Endothelial cell of umbilical vein (primary cell): ENCODE measurements at regions not wholly inside any gene's neighbourhood (a gene's known extent, or its start where the extent isn't known, plus 50 kb on each side); places are given as distances from the start of the nearest gene placed in this dataset.

ENCODE experiments used
- BruUV-seq: library from RNA; stranded (reverse); fragments of 400-500 nt; replicated peaks from 2 replicates; lab custom pipeline; 2021; lab: Mats Ljungman, UMichigan
- CTCF ChIA-PET: fragments of 300-600, 350-600 bp; sonication (Branson Sonifier 250); formaldehyde crosslinking; loops from one replicate; lab custom pipeline; 2021; ENCODE audit warnings: antibody characterized with exemption, inconsistent platforms; lab: Charles Lee
- POLR2A ChIA-PET: fragments of 300-600, 350-600 bp; sonication (Branson Sonifier 250); formaldehyde crosslinking; loops from one replicate; lab custom pipeline; 2021; ENCODE audit warnings: antibody characterized with exemption, inconsistent platforms; lab: Charles Lee
- DNase-seq: peaks from one replicate; pipeline ENCODE4 v3.0.0-alpha.2; 2011; ENCODE audit warnings: low read depth, low spot score
- FAIRE-seq: peaks from 2 replicates; lab custom pipeline; 2011; peaks lifted over from hg19 to GRCh38; lab: Jason Lieb, UNC
- H2AFZ ChIP-seq: 2 replicates; pipeline ENCODE4 v1.6.0; 2012; ENCODE audit warnings: low read depth, low read length, control low read depth, inconsistent platforms
- H3K27ac ChIP-seq: 2 replicates; pipeline ENCODE4 v1.5.1; 2011; ENCODE audit warnings: low read depth, mild to moderate bottlenecking, control low read depth, low read length, moderate library complexity; ENCODE audit not compliant: insufficient read depth
- H3K27me3 ChIP-seq, 2 experiments: 2 replicates each; pipeline versions ENCODE4 v1.6.0 to v1.6.1; 2011; ENCODE audit warnings: low read length in 2 of 2, mixed read lengths in 1 of 2; ENCODE audit not compliant: control insufficient read depth in 2 of 2, insufficient read depth in 2 of 2
- H3K36me3 ChIP-seq, 2 experiments: 2 replicates in 1 of 2; 3 replicates in 1 of 2; pipeline ENCODE4 v1.5.1; 2011; ENCODE audit warnings: low read length in 2 of 2, mild to moderate bottlenecking in 1 of 2, moderate library complexity in 1 of 2; ENCODE audit not compliant: control insufficient read depth in 2 of 2, insufficient read depth in 2 of 2; ENCODE audit errors: extremely low read depth in 1 of 2
- H3K4me1 ChIP-seq: 3 replicates; pipeline ENCODE4 v1.5.1; 2011; ENCODE audit warnings: mild to moderate bottlenecking, low read length; ENCODE audit not compliant: control insufficient read depth, insufficient read depth; ENCODE audit errors: extremely low read depth
- H3K4me2 ChIP-seq: 2 replicates; pipeline ENCODE4 v1.6.1; 2011; ENCODE audit warnings: low read length, control low read depth, mixed read lengths; ENCODE audit not compliant: insufficient read depth
- H3K4me3 ChIP-seq, 3 experiments: fragments of 200-600 bp in 1 of 3; sonication (generic), shearing (Covaris generic) in 1 of 3; replicated peaks in 1 of 3; 2 replicates each; pipeline ENCODE4 v1.5.1; 2011 to 2016; ENCODE audit warnings: control low read depth in 3 of 3, low read length in 3 of 3, mild to moderate bottlenecking in 2 of 3, inconsistent platforms in 1 of 3, low read depth in 1 of 3, moderate library complexity in 1 of 3; ENCODE audit not compliant: insufficient read depth in 1 of 3
- H3K79me2 ChIP-seq: 2 replicates; pipeline ENCODE4 v1.6.0; 2012; ENCODE audit warnings: low read length, inconsistent platforms; ENCODE audit not compliant: control insufficient read depth, insufficient read depth
- H3K9ac ChIP-seq: replicated peaks from 2 replicates; pipeline ENCODE3; 2011; ENCODE audit warnings: low read length, control low read depth; ENCODE audit not compliant: insufficient read depth; ENCODE audit errors: extremely low read depth
- H3K9me1 ChIP-seq: replicated peaks from 3 replicates; pipeline ENCODE4 v1.6.0; 2011; ENCODE audit warnings: mild to moderate bottlenecking, low read length; ENCODE audit not compliant: control insufficient read depth, insufficient read depth; ENCODE audit errors: extremely low read depth
- H3K9me3 ChIP-seq: replicated peaks from 2 replicates; pipeline ENCODE4 v1.5.1; 2012; ENCODE audit warnings: low read length, inconsistent platforms; ENCODE audit not compliant: control insufficient read depth, insufficient read depth
- H4K20me1 ChIP-seq: replicated peaks from 2 replicates; pipeline ENCODE3; 2011; ENCODE audit warnings: mild to moderate bottlenecking, low read length; ENCODE audit not compliant: control insufficient read depth, insufficient read depth; ENCODE audit errors: extremely low read depth
- CTCF ChIP-seq, 2 donors: IDR thresholded peaks; 1 replicate in 1 of 2; 2 replicates in 1 of 2; pipeline ENCODE4 v1.5.1; 2011; ENCODE audit warnings: low read length in 2 of 2, mild to moderate bottlenecking in 2 of 2, moderate library complexity in 2 of 2, control low read depth in 1 of 2, inconsistent platforms in 1 of 2, low read depth in 1 of 2; ENCODE audit not compliant: insufficient read depth in 1 of 2; ENCODE audit errors: extremely low read depth in 1 of 2
- EZH2 ChIP-seq: IDR thresholded peaks from 2 replicates; pipeline ENCODE4 v1.6.1; 2012; ENCODE audit warnings: borderline replicate concordance, low read depth, mild to moderate bottlenecking, moderate library complexity, low read length, inconsistent platforms; ENCODE audit not compliant: severe bottlenecking
- GATA2 ChIP-seq: IDR thresholded peaks from 2 replicates; pipeline ENCODE4 v1.7.0; 2011; ENCODE audit warnings: low read depth, mild to moderate bottlenecking, moderate library complexity, mixed read lengths, low read length; ENCODE audit not compliant: insufficient read length, insufficient read depth
- JUN ChIP-seq: IDR thresholded peaks from 2 replicates; pipeline ENCODE4 v1.6.1; 2011; ENCODE audit warnings: borderline replicate concordance, low read depth; ENCODE audit not compliant: insufficient read length, insufficient read depth
- MAX ChIP-seq: IDR thresholded peaks from 2 replicates; pipeline ENCODE4 v1.6.1; 2011; ENCODE audit not compliant: insufficient read depth, insufficient read length
- MYC ChIP-seq: IDR thresholded peaks from one replicate; pipeline ENCODE4 v1.6.1; 2011; ENCODE audit warnings: mild to moderate bottlenecking, low read depth, low read length
- POLR2AphosphoS5 ChIP-seq: IDR thresholded peaks from 2 replicates; pipeline ENCODE4 v1.6.1; 2012; ENCODE audit warnings: low read depth, mild to moderate bottlenecking, control low read depth, low read length, moderate library complexity; ENCODE audit not compliant: insufficient read depth
- dilution Hi-C: fragments of 300-500 bp; cut with MboI; formaldehyde crosslinking; loops from one replicate; pipeline ENCODE4 v1.15.0; 2019; ENCODE audit warnings: low sequenced_read_pairs; ENCODE audit not compliant: extremely low pct_ligation_motif_present
- intact Hi-C: fragments of 100-400 bp; cut with micrococcal nuclease; formaldehyde crosslinking; loops from one replicate; pipeline ENCODE4 v1.10.0; 2022

- no peak overlapping the region for H3K4me2 ChIP-seq
- CTCF ChIA-PET = no interaction called here
- no peak overlapping the region for H3K27ac ChIP-seq
- no peaks in the 10 kb centered on the region for H3K36me3 ChIP-seq
- no peaks in the 10 kb centered on the region for H4K20me1 ChIP-seq
- no peak overlapping the region for H2AFZ ChIP-seq
- dilution Hi-C loops = no loop called here
- no peaks in the 10 kb centered on the region for H3K9me1 ChIP-seq
- intact Hi-C loops = no loop called here
- no peak for FAIRE-seq
- H3K27me3 ChIP-seq = peaks cover 11 to 16% of the 10 kb centered on the region in 2 experiments
- no TSS peak for BruUV-seq
- no peak overlapping the region for H3K9ac ChIP-seq
- TF ChIP-seq EZH2 (no peak), JUN (no peak), MYC (no peak), GATA2 (no peak), MAX (no peak), CTCF (IDR thresholded peaks at IDR 0.05; ENCODE audit: extremely low read depth in 1 of 2, insufficient read depth in 1 of 2, low read depth in 1 of 2, low read length in 2 of 2) (no peak)
- POLR2A ChIA-PET = no interaction called here
- no peaks in the 10 kb centered on the region for H3K79me2 ChIP-seq
- no peak overlapping the region for H3K4me3 ChIP-seq
- H3K4me1 ChIP-seq = no peaks in the 10 kb centered on the region
- H3K9me3 ChIP-seq = no peaks in the 10 kb centered on the region
- no peak for DNase-seq
These were observed 61.9 kb upstream of the HBS1L start for GRCh38 chr6:135116571-135116970.

- Histone ChIP-seq H3K4me1 (no peaks in the 10 kb centered on the region), H3K79me2 (no peaks in the 10 kb centered on the region), H3K4me3 (no peak overlapping the region), H3K9ac (no peak overlapping the region), H3K27ac (no peak overlapping the region), H3K9me1 (no peaks in the 10 kb centered on the region), H3K9me3 (no peaks in the 10 kb centered on the region), H3K36me3 (no peaks in the 10 kb centered on the region), H4K20me1 (no peaks in the 10 kb centered on the region), H2AFZ (no peak overlapping the region), H3K4me2 (no peak overlapping the region), H3K27me3 (peaks cover 12 to 15% of the 10 kb centered on the region in 2 experiments)
- TF ChIP-seq MAX (no peak), POLR2AphosphoS5 (no peak), MYC (no peak)
- ChIA-PET CTCF (no interaction called here), POLR2A (no interaction called here)
- DNase-seq (no peak), FAIRE-seq (no peak)
- intact Hi-C loops = no loop called here
- dilution Hi-C loops = no loop called here
- no TSS peak for BruUV-seq
These were observed 61.2 kb upstream of the HBS1L start for GRCh38 chr6:135115834-135116233.
